Neutrophil (primary cell): ENCODE measurements at regions not wholly inside any gene's neighbourhood (a gene's known extent, or its start where the extent isn't known, plus 50 kb on each side); places are given as distances from the start of the nearest gene placed in this dataset.
"Not testable (repeated sequence)": the region's sequence is repeated elsewhere in the genome, so short reads cannot be mapped to it uniquely, and the experiment has no call there.

Experiments
- H3K27ac ChIP-seq: fragments of 200-600 bp; sonication (generic); 2 replicates; pipeline ENCODE4 v1.5.1; 2016; ENCODE audit warnings: mild to moderate bottlenecking, moderate library complexity
- H3K27me3 ChIP-seq: fragments of 200-600 bp; sonication (generic); 2 replicates; pipeline ENCODE4 v1.6.0; 2016; ENCODE audit warnings: mild to moderate bottlenecking
- H3K36me3 ChIP-seq: fragments of 200-600 bp; sonication (generic); 2 replicates; pipeline ENCODE4 v1.5.1; 2017
- H3K4me1 ChIP-seq, 2 experiments: fragments of 200-600 bp in 1 of 2; sonication (generic) in 1 of 2; 1 replicate in 1 of 2; 2 replicates in 1 of 2; pipeline versions ENCODE4 v1.5.1 to v1.6.1; 2013 to 2016; ENCODE audit warnings: low read depth in 1 of 2, low read length in 1 of 2, mild to moderate bottlenecking in 1 of 2, moderate library complexity in 1 of 2; ENCODE audit not compliant: control insufficient read depth in 1 of 2, insufficient read depth in 1 of 2
- H3K4me3 ChIP-seq, 2 experiments: fragments of 200-600 bp in 1 of 2; sonication (generic) in 1 of 2; 1 replicate in 1 of 2; 2 replicates in 1 of 2; pipeline ENCODE4 v1.5.1; 2013 to 2016; ENCODE audit warnings: low read depth in 1 of 2, low read length in 1 of 2, mild to moderate bottlenecking in 1 of 2, moderate library complexity in 1 of 2
- H3K9me3 ChIP-seq: fragments of 200-600 bp; sonication (generic); 2 replicates; pipeline ENCODE4 v1.5.1; 2016
- TF ChIP-seq, protein P1 (sequence below): fragments of 200-600 bp; sonication (generic); IDR thresholded peaks from 2 replicates; pipeline ENCODE4 v1.5.1; 2016; ENCODE audit warnings: antibody characterized with exemption

DNA sequence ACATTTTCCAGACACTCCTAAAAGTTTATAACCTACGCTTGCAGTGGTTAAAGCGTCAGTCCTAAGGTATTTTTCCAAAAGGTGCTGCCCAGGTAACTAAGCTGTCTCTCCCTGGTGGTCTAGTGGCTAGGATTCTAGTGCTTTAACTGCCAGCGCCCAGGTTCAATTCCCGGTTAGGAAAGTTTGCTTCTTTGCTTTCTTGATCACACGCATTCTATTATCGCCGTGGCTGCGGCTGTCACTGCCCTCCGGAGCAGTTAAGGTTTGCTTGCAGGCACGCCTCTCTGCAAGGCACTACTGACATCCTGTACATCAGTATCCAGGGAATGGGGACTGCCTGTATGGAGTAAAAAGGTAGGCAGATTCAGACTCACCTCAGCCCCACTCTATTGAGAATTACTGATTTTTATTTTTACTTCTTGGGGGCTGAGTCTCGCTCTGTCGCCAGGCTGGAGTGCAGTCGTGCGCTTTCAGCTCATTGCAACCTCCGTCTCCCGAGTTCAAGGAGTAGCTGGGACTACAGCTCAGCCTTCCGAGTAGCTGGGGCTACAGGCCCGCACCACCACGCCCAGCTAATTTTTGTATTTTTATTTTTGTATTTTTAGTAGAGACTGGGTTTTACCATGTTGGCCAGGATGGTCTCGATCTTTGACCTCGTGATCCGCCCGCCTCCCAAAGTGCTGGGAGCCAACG lies 53.2 kb upstream of the CFAP126 start:
- Histone ChIP-seq H3K4me1 (peaks cover 3 to 5% of the 10 kb centered on the region in 2 experiments), H3K27ac (no peak overlapping the region), H3K27me3 (peaks cover 57% of the 10 kb centered on the region), H3K9me3 (no peaks in the 10 kb centered on the region), H3K4me3 (no peak overlapping the region), H3K36me3 (no peaks in the 10 kb centered on the region)
- TF ChIP-seq, protein P1, sequence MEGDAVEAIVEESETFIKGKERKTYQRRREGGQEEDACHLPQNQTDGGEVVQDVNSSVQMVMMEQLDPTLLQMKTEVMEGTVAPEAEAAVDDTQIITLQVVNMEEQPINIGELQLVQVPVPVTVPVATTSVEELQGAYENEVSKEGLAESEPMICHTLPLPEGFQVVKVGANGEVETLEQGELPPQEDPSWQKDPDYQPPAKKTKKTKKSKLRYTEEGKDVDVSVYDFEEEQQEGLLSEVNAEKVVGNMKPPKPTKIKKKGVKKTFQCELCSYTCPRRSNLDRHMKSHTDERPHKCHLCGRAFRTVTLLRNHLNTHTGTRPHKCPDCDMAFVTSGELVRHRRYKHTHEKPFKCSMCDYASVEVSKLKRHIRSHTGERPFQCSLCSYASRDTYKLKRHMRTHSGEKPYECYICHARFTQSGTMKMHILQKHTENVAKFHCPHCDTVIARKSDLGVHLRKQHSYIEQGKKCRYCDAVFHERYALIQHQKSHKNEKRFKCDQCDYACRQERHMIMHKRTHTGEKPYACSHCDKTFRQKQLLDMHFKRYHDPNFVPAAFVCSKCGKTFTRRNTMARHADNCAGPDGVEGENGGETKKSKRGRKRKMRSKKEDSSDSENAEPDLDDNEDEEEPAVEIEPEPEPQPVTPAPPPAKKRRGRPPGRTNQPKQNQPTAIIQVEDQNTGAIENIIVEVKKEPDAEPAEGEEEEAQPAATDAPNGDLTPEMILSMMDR, result no peak

DNA sequence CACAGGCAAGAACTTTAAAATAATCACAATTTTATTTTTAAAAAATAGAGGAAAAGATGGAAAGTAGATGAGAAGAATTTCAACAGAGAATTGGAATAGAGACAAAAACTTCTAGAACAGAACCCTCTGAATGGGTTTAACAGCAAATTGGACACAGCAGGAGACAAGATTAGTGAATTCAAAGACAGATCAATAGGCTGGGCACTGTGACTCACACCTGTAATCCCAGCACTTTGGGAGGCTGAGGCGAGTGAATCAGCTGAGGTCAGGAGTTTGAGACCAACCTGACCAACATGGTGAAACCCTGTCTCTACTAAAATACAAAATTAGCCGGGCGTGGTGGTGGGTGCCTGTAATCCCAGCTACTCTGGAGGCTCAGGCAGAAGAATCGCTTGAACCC lies 49.9 kb upstream of the CFAP126 start:
- peaks cover 41% of the 10 kb centered on the region for H3K27me3 ChIP-seq
- not testable (repeated sequence) for H3K9me3 ChIP-seq, H3K4me3 ChIP-seq, H3K27ac ChIP-seq, H3K36me3 ChIP-seq, H3K4me1 ChIP-seq
